IMR-90 (cell line): ENCODE measurements at regions not wholly inside any gene's neighbourhood (a gene's known extent, or its start where the extent isn't known, plus 50 kb on each side); places are given as distances from the start of the nearest gene placed in this dataset.

ENCODE experiments used
- ATAC-seq: fragments of 200-7000 bp; cut with Tn5 transposase; 2 replicates; pipeline ENCODE4 v1.9.1; 2020; ENCODE audit warnings: low read depth, mild to moderate bottlenecking, moderate library complexity
- BruUV-seq: library from RNA; stranded (reverse); fragments of 400-500 nt; replicated peaks from 2 replicates; lab custom pipeline; 2021; lab: Mats Ljungman, UMichigan
- CTCF ChIA-PET: fragments of 300-600 bp; formaldehyde crosslinking; extraction: SDS; loops from one replicate; lab custom pipeline; 2021; ENCODE audit warnings: antibody characterized with exemption; lab: Yijun Ruan, JAX
- POLR2A ChIA-PET: fragments of 300-600 bp; sonication (Branson Sonifier 250); formaldehyde crosslinking; loops from one replicate; lab custom pipeline; 2022; ENCODE audit warnings: antibody characterized with exemption; ENCODE audit not compliant: unreplicated experiment; lab: Charles Lee
- DNase-seq: peaks from one replicate; pipeline ENCODE4 v3.0.0; 2013
- H2AFZ ChIP-seq: replicated peaks from 2 replicates; pipeline ENCODE3; 2013; ENCODE audit warnings: low read length, mild to moderate bottlenecking; ENCODE audit not compliant: poor library complexity
- H2AK5ac ChIP-seq: 2 replicates; pipeline ENCODE4 v1.6.1; 2013; ENCODE audit warnings: low read depth, low read length, inconsistent platforms
- H2AK9ac ChIP-seq: replicated peaks from 2 replicates; pipeline ENCODE3; 2013; ENCODE audit warnings: mild to moderate bottlenecking, low read depth, low read length, moderate library complexity; ENCODE audit not compliant: poor library complexity
- H2BK120ac ChIP-seq: 2 replicates; pipeline ENCODE4 v1.6.1; 2013; ENCODE audit warnings: low read depth, low read length, inconsistent platforms
- H2BK15ac ChIP-seq: 3 replicates; pipeline ENCODE4 v1.6.1; 2013; ENCODE audit warnings: low read depth, low read length, inconsistent platforms
- H2BK20ac ChIP-seq: 2 replicates; pipeline ENCODE4 v1.6.1; 2013; ENCODE audit warnings: low read depth, mild to moderate bottlenecking, inconsistent platforms, low read length, moderate library complexity
- H2BK5ac ChIP-seq: 2 replicates; pipeline ENCODE4 v1.6.1; 2013; ENCODE audit warnings: mild to moderate bottlenecking, low read depth, low read length, inconsistent platforms; ENCODE audit not compliant: poor library complexity, severe bottlenecking
- H3K14ac ChIP-seq: replicated peaks from 2 replicates; pipeline ENCODE4 v1.6.1; 2013; ENCODE audit warnings: low read depth, low read length, inconsistent platforms
- H3K18ac ChIP-seq: 2 replicates; pipeline ENCODE4 v1.6.1; 2013; ENCODE audit warnings: low read depth, low read length, control low read depth
- H3K23ac ChIP-seq: 2 replicates; pipeline ENCODE4 v1.6.1; 2013; ENCODE audit warnings: low read depth, low read length, inconsistent platforms
- H3K27ac ChIP-seq: 2 replicates; pipeline ENCODE4 v1.5.1; 2013; ENCODE audit warnings: mild to moderate bottlenecking, control low read depth, low read length; ENCODE audit not compliant: insufficient read depth
- H3K27me3 ChIP-seq: 2 replicates; pipeline ENCODE4 v1.6.1; 2013; ENCODE audit warnings: low read length; ENCODE audit not compliant: control insufficient read depth, insufficient read depth
- H3K36me3 ChIP-seq: 2 replicates; pipeline ENCODE4 v1.6.1; 2013; ENCODE audit warnings: low read length, mixed read lengths; ENCODE audit not compliant: control insufficient read depth, insufficient read depth
- H3K4ac ChIP-seq: 2 replicates; pipeline ENCODE4 v1.6.1; 2013; ENCODE audit warnings: low read depth, low read length, inconsistent platforms
- H3K4me1 ChIP-seq: 2 replicates; pipeline ENCODE4 v1.6.1; 2013; ENCODE audit warnings: low read length, mixed read lengths; ENCODE audit not compliant: control insufficient read depth, insufficient read depth
- H3K4me2 ChIP-seq: 2 replicates; pipeline ENCODE4 v1.6.1; 2013; ENCODE audit warnings: low read depth, mild to moderate bottlenecking, control low read depth, low read length, moderate library complexity
- H3K4me3 ChIP-seq: 2 replicates; pipeline ENCODE4 v1.5.1; 2013; ENCODE audit warnings: low read depth, mild to moderate bottlenecking, control low read depth, low read length, moderate library complexity; ENCODE audit not compliant: insufficient read depth
- H3K56ac ChIP-seq: 2 replicates; pipeline ENCODE4 v1.6.1; 2013; ENCODE audit warnings: low read length, inconsistent platforms; ENCODE audit not compliant: insufficient read depth; ENCODE audit errors: extremely low read depth
- H3K79me1 ChIP-seq, 2 experiments: 2 replicates each; pipeline ENCODE4 v1.6.1; 2013; ENCODE audit warnings: low read length in 2 of 2, inconsistent platforms in 1 of 2, low read depth in 1 of 2
- H3K9ac ChIP-seq: 2 replicates; pipeline ENCODE4 v1.6.1; 2013; ENCODE audit warnings: low read depth, low read length, control low read depth
- H3K9me1 ChIP-seq: 2 replicates; pipeline ENCODE4 v1.6.1; 2013; ENCODE audit warnings: low read length, inconsistent platforms; ENCODE audit not compliant: insufficient read depth
- H3K9me3 ChIP-seq: 2 replicates; pipeline ENCODE4 v1.6.1; 2013; ENCODE audit warnings: low read length; ENCODE audit not compliant: control insufficient read depth, insufficient read depth
- H4K20me1 ChIP-seq: 2 replicates; pipeline ENCODE4 v1.6.1; 2013; ENCODE audit warnings: low read length, inconsistent platforms; ENCODE audit not compliant: insufficient read depth
- H4K5ac ChIP-seq: 2 replicates; pipeline ENCODE4 v1.6.1; 2013; ENCODE audit warnings: mild to moderate bottlenecking, low read depth, low read length, control low read depth
- H4K8ac ChIP-seq, 2 experiments: 2 replicates each; pipeline ENCODE4 v1.6.1; 2013; ENCODE audit warnings: low read depth in 2 of 2, low read length in 2 of 2, control low read depth in 1 of 2, inconsistent platforms in 1 of 2
- H4K91ac ChIP-seq: 2 replicates; pipeline ENCODE4 v1.6.1; 2013; ENCODE audit warnings: low read depth, low read length, inconsistent platforms; ENCODE audit not compliant: insufficient read depth
- ELK1 ChIP-seq: fragments of 150-350 bp; IDR thresholded peaks from 2 replicates; pipeline ENCODE4 v1.6.1; 2016; ENCODE audit warnings: low read depth, mild to moderate bottlenecking, low read length, moderate library complexity, borderline replicate concordance
- MAZ ChIP-seq: IDR thresholded peaks from 2 replicates; pipeline ENCODE4 v1.6.1; 2012; ENCODE audit warnings: low read depth, mild to moderate bottlenecking, low read length, improper control_type of control experiment, moderate library complexity, borderline replicate concordance
- dilution Hi-C: fragments of 300-500 bp; cut with HindIII; formaldehyde crosslinking; loops from one replicate; pipeline ENCODE4 v1.14.3; 2018; ENCODE audit warnings: low sequenced_read_pairs; ENCODE audit not compliant: unreplicated experiment
- in situ Hi-C: fragments of 300-500 bp; cut with MboI; formaldehyde crosslinking; loops from 3 replicates; pipeline ENCODE4 v1.14.3; 2019; ENCODE audit warnings: low sequenced_read_pairs, inconsistent platforms, mixed read lengths
- intact Hi-C: fragments of 100-400 bp; cut with micrococcal nuclease; formaldehyde crosslinking; loops from 2 replicates; pipeline ENCODE4 v1.10.0; 2022

GRCh38 chr5:44987026-44987425, 178.3 kb downstream of the MRPS30 start:
- no peak overlapping the region for H2AFZ ChIP-seq
- no peak overlapping the region for H3K4me2 ChIP-seq
- in situ Hi-C loops (no loop called here), intact Hi-C loops (no loop called here), dilution Hi-C loops (no loop called here)
- H3K4me3 ChIP-seq = no peak overlapping the region
- no peaks in the 10 kb centered on the region for H3K36me3 ChIP-seq
- DNase-seq (no peak), ATAC-seq (no peak)
- H3K4me1 ChIP-seq = no peaks in the 10 kb centered on the region
- H2BK120ac ChIP-seq = no peak overlapping the region
- no peak overlapping the region for H4K8ac ChIP-seq
- H2BK15ac ChIP-seq = no peak overlapping the region
- no peak overlapping the region for H2AK5ac ChIP-seq
- no peak overlapping the region for H4K5ac ChIP-seq
- no peaks in the 10 kb centered on the region for H4K20me1 ChIP-seq
- H2BK20ac ChIP-seq = no peak overlapping the region
- no peak overlapping the region for H3K27ac ChIP-seq
- no peak overlapping the region for H3K4ac ChIP-seq
- TF ChIP-seq MAZ (no peak), ELK1 (no peak)
- H4K91ac ChIP-seq = no peak overlapping the region
- POLR2A ChIA-PET = no interaction called here
- CTCF ChIA-PET = no interaction called here
- no peak overlapping the region for H3K18ac ChIP-seq
- no peak overlapping the region for H3K56ac ChIP-seq
- no peak overlapping the region for H3K23ac ChIP-seq
- H2AK9ac ChIP-seq = no peak overlapping the region
- no peak overlapping the region for H3K9ac ChIP-seq
- H3K27me3 ChIP-seq = no peaks in the 10 kb centered on the region
- no peaks in the 10 kb centered on the region for H3K79me1 ChIP-seq
- H3K9me3 ChIP-seq = peaks cover 2% of the 10 kb centered on the region; the same call in 1 of the 2 replicates
- no TSS peak for BruUV-seq
- no peaks in the 10 kb centered on the region for H3K9me1 ChIP-seq
- H3K14ac ChIP-seq = no peak overlapping the region
- no peak overlapping the region for H2BK5ac ChIP-seq
